ENCODE measurements at regions not wholly inside any gene's neighbourhood (a gene's known extent, or its start where the extent isn't known, plus 50 kb on each side); places are given as distances from the start of the nearest gene placed in this dataset.

GRCh38 chr2:138943470-138943869 is 163.3 kb upstream of the NXPH2 start:
- ChIA-PET POLR2A (no interaction called here), CTCF (interaction anchor here (0.6 kb wide), 1 partner anchor 1903 kb away, joined by 3 read pairs; no protein-coding TSS in a partner anchor)
- BruUV-seq (replicated peaks), result no TSS peak
- Histone ChIP-seq H3K4me3 (ENCODE audit: low read depth, low read length) (no peak overlapping the region), H3K9me3 (no peaks in the 10 kb centered on the region), H3K27me3 (replicated peaks; ENCODE audit: control insufficient read depth, insufficient read depth, low read length) (no peaks in the 10 kb centered on the region), H3K4me1 (peaks cover 5% of the 10 kb centered on the region; the same call in 1 of the 2 replicates), H3K36me3 (ENCODE audit: control insufficient read depth, insufficient read depth, low read length) (no peaks in the 10 kb centered on the region)
- no peak for TF ChIP-seq CTCF (IDR thresholded peaks at IDR 0.05; ENCODE audit: insufficient read depth in 1 of 2, low read depth in 1 of 2, low read length in 1 of 2, severe bottlenecking in 1 of 2, unreplicated experiment in 1 of 2)
- H3K9me3 Mint-ChIP-seq (ENCODE audit: unreplicated experiment), result no peaks in the 10 kb centered on the region
- no peaks in the 10 kb centered on the region for H3K4me1 Mint-ChIP-seq (ENCODE audit: low read depth, unreplicated experiment)
- no peak overlapping the region for H3K4me3 Mint-ChIP-seq (ENCODE audit: unreplicated experiment)
- no peak for DNase-seq
- intact Hi-C loops (cut with micrococcal nuclease; ENCODE audit: unreplicated experiment), result no loop called here
- no peaks in the 10 kb centered on the region for H3K27me3 Mint-ChIP-seq (ENCODE audit: insufficient read depth, unreplicated experiment)
- H3K27ac Mint-ChIP-seq (ENCODE audit: unreplicated experiment), result no peak overlapping the region
- H3K36me3 Mint-ChIP-seq (ENCODE audit: insufficient read depth, unreplicated experiment), result no peaks in the 10 kb centered on the region

- no peaks in the 10 kb centered on the region for H3K36me3 ChIP-seq (ENCODE audit: control insufficient read depth, insufficient read depth, low read length)
- CTCF ChIA-PET, result no interaction called here
- no peak overlapping the region for H3K27ac Mint-ChIP-seq (ENCODE audit: unreplicated experiment)
- no peaks in the 10 kb centered on the region for H3K4me1 Mint-ChIP-seq (ENCODE audit: low read depth, unreplicated experiment)
- no peak for TF ChIP-seq CTCF (IDR thresholded peaks at IDR 0.05; ENCODE audit: insufficient read depth in 1 of 2, low read depth in 1 of 2, low read length in 1 of 2, severe bottlenecking in 1 of 2, unreplicated experiment in 1 of 2)
- no peaks in the 10 kb centered on the region for H3K9me3 ChIP-seq
- POLR2A ChIA-PET, result no interaction called here
- no peak for DNase-seq
- H3K36me3 Mint-ChIP-seq (ENCODE audit: insufficient read depth, unreplicated experiment), result no peaks in the 10 kb centered on the region
- no peaks in the 10 kb centered on the region for H3K9me3 Mint-ChIP-seq (ENCODE audit: unreplicated experiment)
- BruUV-seq (replicated peaks), result no TSS peak
- H3K4me1 ChIP-seq, result peaks cover 5% of the 10 kb centered on the region; the same call in 1 of the 2 replicates
- intact Hi-C loops (cut with micrococcal nuclease; ENCODE audit: unreplicated experiment), result no loop called here
- H3K27me3 ChIP-seq (replicated peaks; ENCODE audit: control insufficient read depth, insufficient read depth, low read length), result no peaks in the 10 kb centered on the region
- H3K4me3 ChIP-seq (ENCODE audit: low read depth, low read length), result no peak overlapping the region
- H3K4me3 Mint-ChIP-seq (ENCODE audit: unreplicated experiment), result no peak overlapping the region
- no peaks in the 10 kb centered on the region for H3K27me3 Mint-ChIP-seq (ENCODE audit: insufficient read depth, unreplicated experiment)
Measured at GRCh38 chr2:138942466-138942865, 162.3 kb upstream of the NXPH2 start.

GRCh38 chr2:138931284-138932256 is 151.4 kb upstream of the NXPH2 start:
- Mint-ChIP-seq H3K4me1 (ENCODE audit: low read depth, unreplicated experiment) (no peaks in the 10 kb centered on the region), H3K27ac (ENCODE audit: unreplicated experiment) (no peak overlapping the region), H3K36me3 (ENCODE audit: insufficient read depth, unreplicated experiment) (no peaks in the 10 kb centered on the region), H3K4me3 (ENCODE audit: unreplicated experiment) (no peak overlapping the region), H3K9me3 (ENCODE audit: unreplicated experiment) (no peaks in the 10 kb centered on the region), H3K27me3 (ENCODE audit: insufficient read depth, unreplicated experiment) (no peaks in the 10 kb centered on the region)
- ChIA-PET CTCF (no interaction called here), POLR2A (no interaction called here)
- no peak for DNase-seq
- no TSS peak for BruUV-seq (replicated peaks)
- H3K9me3 ChIP-seq, result no peaks in the 10 kb centered on the region
- H3K4me3 ChIP-seq (ENCODE audit: low read depth, low read length), result no peak overlapping the region
- H3K4me1 ChIP-seq, result no peaks in the 10 kb centered on the region
- no peaks in the 10 kb centered on the region for H3K27me3 ChIP-seq (replicated peaks; ENCODE audit: control insufficient read depth, insufficient read depth, low read length)
- intact Hi-C loops (cut with micrococcal nuclease; ENCODE audit: unreplicated experiment), result no loop called here
- no peak for TF ChIP-seq CTCF (IDR thresholded peaks at IDR 0.05; ENCODE audit: insufficient read depth in 1 of 2, low read depth in 1 of 2, low read length in 1 of 2, severe bottlenecking in 1 of 2, unreplicated experiment in 1 of 2)
- no peaks in the 10 kb centered on the region for H3K36me3 ChIP-seq (ENCODE audit: control insufficient read depth, insufficient read depth, low read length)

Measured in Caco-2 (cell line).